Esophagus squamous epithelium (tissue), 4 donors: ENCODE measurements at regions not wholly inside any gene's neighbourhood (a gene's known extent, or its start where the extent isn't known, plus 50 kb on each side); places are given as distances from the start of the nearest gene placed in this dataset.

ENCODE experiments used
- CTCF ChIP-seq, 6 experiments: fragments of 450-650 bp in 4 of 6; fragments of 200-600 bp in 2 of 6; sonication (generic) in 2 of 6; IDR thresholded peaks; one replicate each; pipeline ENCODE4 v1.5.1; 2016 to 2019; ENCODE audit warnings: antibody characterized with exemption in 6 of 6, mild to moderate bottlenecking in 4 of 6, moderate library complexity in 4 of 6
- POLR2A ChIP-seq, 4 donors: fragments of 450-650 bp; IDR thresholded peaks; one replicate each; pipeline ENCODE4 v1.6.1; 2017; ENCODE audit warnings: antibody characterized with exemption in 4 of 4, mild to moderate bottlenecking in 4 of 4, moderate library complexity in 3 of 4

- TF ChIP-seq POLR2A (IDR thresholded peaks at IDR 0.05), result no peak
- TF ChIP-seq CTCF (IDR thresholded peaks at IDR 0.05), result no peak
These were observed 1291.8 kb downstream of the CDH11 start for GRCh38 chr16:63830061-63830460.
